ENCODE measurements at regions not wholly inside any gene's neighbourhood (a gene's known extent, or its start where the extent isn't known, plus 50 kb on each side); places are given as distances from the start of the nearest gene placed in this dataset.

DNA sequence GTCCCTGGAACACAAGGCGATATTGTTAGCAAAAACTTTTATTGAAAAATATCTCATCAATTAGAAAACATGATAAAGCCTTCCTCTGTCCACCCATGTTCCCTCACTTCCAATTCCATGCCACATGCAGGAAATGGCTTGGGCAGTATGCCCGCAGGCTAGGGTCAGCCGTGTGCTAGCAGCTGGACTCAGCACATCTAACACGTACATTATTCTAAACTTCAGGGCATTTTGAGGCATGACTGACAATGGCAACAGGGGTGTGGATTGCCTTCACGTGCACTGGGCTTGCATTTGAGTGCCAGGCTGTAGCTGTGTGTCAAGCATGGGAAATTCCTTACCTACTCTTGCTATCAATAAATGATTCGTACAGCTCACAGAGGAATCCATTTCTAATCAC lies 642.1 kb downstream of the INHBA start:
- H3K27ac ChIP-seq (ENCODE audit: low read depth, low read length) = no peak overlapping the region
- H3K27me3 ChIP-seq (ENCODE audit: low read length) = no peaks in the 10 kb centered on the region
- peaks cover 8% of the 10 kb centered on the region; the same call in 1 of the 2 replicates for H3K9me3 ChIP-seq (ENCODE audit: insufficient read depth, low read length)
- no peaks in the 10 kb centered on the region; the same call in 1 of the 2 replicates for H3K36me3 ChIP-seq (ENCODE audit: low read length)
- H3K4me3 ChIP-seq (ENCODE audit: insufficient read depth, low read length, poor library complexity, severe bottlenecking) = no peak overlapping the region
- no peaks in the 10 kb centered on the region for H4K20me1 ChIP-seq (ENCODE audit: low read depth, low read length)
- no peaks in the 10 kb centered on the region for H3F3A ChIP-seq (ENCODE audit: insufficient read depth)
- TF ChIP-seq, protein P1, sequence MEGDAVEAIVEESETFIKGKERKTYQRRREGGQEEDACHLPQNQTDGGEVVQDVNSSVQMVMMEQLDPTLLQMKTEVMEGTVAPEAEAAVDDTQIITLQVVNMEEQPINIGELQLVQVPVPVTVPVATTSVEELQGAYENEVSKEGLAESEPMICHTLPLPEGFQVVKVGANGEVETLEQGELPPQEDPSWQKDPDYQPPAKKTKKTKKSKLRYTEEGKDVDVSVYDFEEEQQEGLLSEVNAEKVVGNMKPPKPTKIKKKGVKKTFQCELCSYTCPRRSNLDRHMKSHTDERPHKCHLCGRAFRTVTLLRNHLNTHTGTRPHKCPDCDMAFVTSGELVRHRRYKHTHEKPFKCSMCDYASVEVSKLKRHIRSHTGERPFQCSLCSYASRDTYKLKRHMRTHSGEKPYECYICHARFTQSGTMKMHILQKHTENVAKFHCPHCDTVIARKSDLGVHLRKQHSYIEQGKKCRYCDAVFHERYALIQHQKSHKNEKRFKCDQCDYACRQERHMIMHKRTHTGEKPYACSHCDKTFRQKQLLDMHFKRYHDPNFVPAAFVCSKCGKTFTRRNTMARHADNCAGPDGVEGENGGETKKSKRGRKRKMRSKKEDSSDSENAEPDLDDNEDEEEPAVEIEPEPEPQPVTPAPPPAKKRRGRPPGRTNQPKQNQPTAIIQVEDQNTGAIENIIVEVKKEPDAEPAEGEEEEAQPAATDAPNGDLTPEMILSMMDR (IDR thresholded peaks at IDR 0.05; ENCODE audit: insufficient read depth, low read length, poor library complexity, severe bottlenecking) = no peak
- TF ChIP-seq EZH2phosphoT487 (conservative IDR thresholded peaks at IDR 0.05; ENCODE audit: low read length) = no peak
- no peak overlapping the region for H2AFZ ChIP-seq (ENCODE audit: low read depth, low read length, severe bottlenecking)
- H3K79me2 ChIP-seq (ENCODE audit: insufficient read depth, low read length) = no peaks in the 10 kb centered on the region
- no peak overlapping the region for H3K4me2 ChIP-seq (ENCODE audit: low read depth, low read length, poor library complexity, severe bottlenecking)
- H3K9ac ChIP-seq (ENCODE audit: low read length) = no peak overlapping the region
- H3K9me2 ChIP-seq (replicated peaks; ENCODE audit: insufficient read depth, low read length) = no peaks in the 10 kb centered on the region

DNA sequence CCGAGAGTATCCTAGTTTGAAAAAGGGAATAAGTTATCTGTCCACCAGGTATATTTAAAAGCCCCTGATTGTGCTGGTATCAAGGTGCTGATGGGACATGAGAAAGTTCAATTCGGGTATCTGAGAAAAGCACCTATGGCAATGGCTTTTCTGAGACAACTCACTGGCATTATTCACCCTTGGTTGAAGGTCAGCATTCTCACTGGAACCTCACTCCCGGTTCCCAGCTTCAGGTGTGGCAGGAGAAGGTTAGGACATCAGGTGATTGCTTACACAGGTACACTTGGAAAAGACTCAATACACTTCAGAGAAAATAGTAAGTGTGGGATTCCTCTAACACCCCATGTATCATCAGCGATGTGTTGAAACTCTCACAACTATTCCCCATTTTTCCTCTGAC lies 643.1 kb downstream of the INHBA start:
- no peaks in the 10 kb centered on the region; the same call in 1 of the 2 replicates for H3K36me3 ChIP-seq (ENCODE audit: low read length)
- no peaks in the 10 kb centered on the region for H3F3A ChIP-seq (ENCODE audit: insufficient read depth)
- TF ChIP-seq, protein P1 (IDR thresholded peaks at IDR 0.05; ENCODE audit: insufficient read depth, low read length, poor library complexity, severe bottlenecking) = no peak
- TF ChIP-seq EZH2phosphoT487 (conservative IDR thresholded peaks at IDR 0.05; ENCODE audit: low read length) = no peak
- no peaks in the 10 kb centered on the region for H3K27me3 ChIP-seq (ENCODE audit: low read length)
- H4K20me1 ChIP-seq (ENCODE audit: low read depth, low read length) = no peaks in the 10 kb centered on the region
- no peak overlapping the region for H3K4me3 ChIP-seq (ENCODE audit: insufficient read depth, low read length, poor library complexity, severe bottlenecking)
- H3K4me2 ChIP-seq (ENCODE audit: low read depth, low read length, poor library complexity, severe bottlenecking) = no peak overlapping the region
- no peaks in the 10 kb centered on the region for H3K9me2 ChIP-seq (replicated peaks; ENCODE audit: insufficient read depth, low read length)
- H2AFZ ChIP-seq (ENCODE audit: low read depth, low read length, severe bottlenecking) = no peak overlapping the region
- H3K9me3 ChIP-seq (ENCODE audit: insufficient read depth, low read length) = peaks cover 8% of the 10 kb centered on the region; the same call in 1 of the 2 replicates
- no peak overlapping the region for H3K27ac ChIP-seq (ENCODE audit: low read depth, low read length)
- no peak overlapping the region for H3K9ac ChIP-seq (ENCODE audit: low read length)
- H3K79me2 ChIP-seq (ENCODE audit: insufficient read depth, low read length) = no peaks in the 10 kb centered on the region

DNA sequence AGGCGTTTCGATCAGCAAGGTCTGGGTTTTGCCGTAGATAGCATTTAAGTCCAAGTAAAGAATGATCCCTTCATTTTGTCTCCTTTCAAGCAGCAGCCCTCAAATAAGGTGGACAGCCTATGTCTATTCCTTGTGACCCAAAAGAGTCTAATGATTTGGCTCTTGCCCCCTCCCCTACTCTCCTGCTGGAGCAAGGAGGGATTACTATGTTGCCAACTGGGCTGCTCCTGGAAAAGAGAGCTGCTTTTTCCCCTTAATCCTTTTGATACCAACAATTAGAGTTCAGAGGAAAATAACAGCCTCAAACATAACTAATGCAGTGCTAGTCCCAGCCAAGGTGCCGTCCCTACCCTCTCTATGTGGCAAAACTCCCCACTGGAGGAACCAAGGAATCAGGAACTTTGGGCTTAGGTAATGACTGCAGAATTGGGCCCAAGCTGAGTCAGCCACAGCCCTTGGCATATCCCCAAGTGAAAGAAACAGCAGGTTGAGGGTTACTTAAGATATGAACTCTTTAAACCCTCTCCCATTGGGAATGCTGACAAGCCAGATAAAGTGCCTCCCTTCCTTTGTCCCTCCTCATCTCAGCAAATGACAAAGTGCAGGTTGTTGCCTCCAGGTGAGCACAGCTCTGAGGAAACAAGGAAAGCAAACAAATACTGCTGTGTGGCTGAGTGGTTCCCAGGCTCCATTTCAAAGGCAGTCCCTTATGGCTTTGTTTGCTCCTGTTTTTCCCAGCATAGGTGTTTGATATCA lies 643.7 kb downstream of the INHBA start:
- Histone ChIP-seq H3F3A (ENCODE audit: insufficient read depth) (no peaks in the 10 kb centered on the region), H3K36me3 (ENCODE audit: low read length) (no peaks in the 10 kb centered on the region; the same call in 1 of the 2 replicates), H3K79me2 (ENCODE audit: insufficient read depth, low read length) (no peaks in the 10 kb centered on the region), H3K27ac (ENCODE audit: low read depth, low read length) (no peak overlapping the region), H4K20me1 (ENCODE audit: low read depth, low read length) (no peaks in the 10 kb centered on the region), H3K9me3 (ENCODE audit: insufficient read depth, low read length) (peaks cover 8% of the 10 kb centered on the region; the same call in 1 of the 2 replicates), H3K9me2 (replicated peaks; ENCODE audit: insufficient read depth, low read length) (no peaks in the 10 kb centered on the region), H3K4me2 (ENCODE audit: low read depth, low read length, poor library complexity, severe bottlenecking) (no peak overlapping the region), H3K27me3 (ENCODE audit: low read length) (no peaks in the 10 kb centered on the region), H3K4me3 (ENCODE audit: insufficient read depth, low read length, poor library complexity, severe bottlenecking) (no peak overlapping the region), H3K9ac (ENCODE audit: low read length) (no peak overlapping the region), H2AFZ (ENCODE audit: low read depth, low read length, severe bottlenecking) (no peak overlapping the region)
- TF ChIP-seq, protein P1 (IDR thresholded peaks at IDR 0.05; ENCODE audit: insufficient read depth, low read length, poor library complexity, severe bottlenecking) = no peak
- TF ChIP-seq EZH2phosphoT487 (conservative IDR thresholded peaks at IDR 0.05; ENCODE audit: low read length) = no peak

Measured in SU-DHL-6 (cell line).